ENCODE measurements at regions not wholly inside any gene's neighbourhood (a gene's known extent, or its start where the extent isn't known, plus 50 kb on each side); places are given as distances from the start of the nearest gene placed in this dataset.

- TF ChIP-seq RAD21 (IDR thresholded peaks at IDR 0.05; ENCODE audit: low read length) (no peak), POLR2A (IDR thresholded peaks at IDR 0.05; ENCODE audit: low read depth, low read length) (no peak), CTCF (conservative IDR thresholded peaks at IDR 0.05; ENCODE audit: low read depth, low read length) (no peak), BHLHE40 (IDR thresholded peaks at IDR 0.05; ENCODE audit: low read depth, low read length) (no peak), MAFK (IDR thresholded peaks at IDR 0.05; ENCODE audit: low read depth, low read length) (no peak)
These were observed 288.3 kb upstream of the TGFBR2 start for GRCh38 chr3:30318110-30318509.

All from IMR-90 (cell line).